Endothelial cell of umbilical vein (primary cell): ENCODE measurements at regions not wholly inside any gene's neighbourhood (a gene's known extent, or its start where the extent isn't known, plus 50 kb on each side); places are given as distances from the start of the nearest gene placed in this dataset.

ENCODE experiments used
- BruUV-seq: library from RNA; stranded (reverse); fragments of 400-500 nt; replicated peaks from 2 replicates; lab custom pipeline; 2021; lab: Mats Ljungman, UMichigan
- CTCF ChIA-PET: fragments of 300-600, 350-600 bp; sonication (Branson Sonifier 250); formaldehyde crosslinking; loops from one replicate; lab custom pipeline; 2021; ENCODE audit warnings: antibody characterized with exemption, inconsistent platforms; lab: Charles Lee
- POLR2A ChIA-PET: fragments of 300-600, 350-600 bp; sonication (Branson Sonifier 250); formaldehyde crosslinking; loops from one replicate; lab custom pipeline; 2021; ENCODE audit warnings: antibody characterized with exemption, inconsistent platforms; lab: Charles Lee
- DNase-seq: peaks from one replicate; pipeline ENCODE4 v3.0.0-alpha.2; 2011; ENCODE audit warnings: low read depth, low spot score
- FAIRE-seq: peaks from 2 replicates; lab custom pipeline; 2011; peaks lifted over from hg19 to GRCh38; lab: Jason Lieb, UNC
- H2AFZ ChIP-seq: 2 replicates; pipeline ENCODE4 v1.6.0; 2012; ENCODE audit warnings: low read depth, low read length, control low read depth, inconsistent platforms
- H3K27ac ChIP-seq: 2 replicates; pipeline ENCODE4 v1.5.1; 2011; ENCODE audit warnings: low read depth, mild to moderate bottlenecking, control low read depth, low read length, moderate library complexity; ENCODE audit not compliant: insufficient read depth
- H3K27me3 ChIP-seq, 2 experiments: 2 replicates each; pipeline versions ENCODE4 v1.6.0 to v1.6.1; 2011; ENCODE audit warnings: low read length in 2 of 2, mixed read lengths in 1 of 2; ENCODE audit not compliant: control insufficient read depth in 2 of 2, insufficient read depth in 2 of 2
- H3K36me3 ChIP-seq, 2 experiments: 2 replicates in 1 of 2; 3 replicates in 1 of 2; pipeline ENCODE4 v1.5.1; 2011; ENCODE audit warnings: low read length in 2 of 2, mild to moderate bottlenecking in 1 of 2, moderate library complexity in 1 of 2; ENCODE audit not compliant: control insufficient read depth in 2 of 2, insufficient read depth in 2 of 2; ENCODE audit errors: extremely low read depth in 1 of 2
- H3K4me1 ChIP-seq: 3 replicates; pipeline ENCODE4 v1.5.1; 2011; ENCODE audit warnings: mild to moderate bottlenecking, low read length; ENCODE audit not compliant: control insufficient read depth, insufficient read depth; ENCODE audit errors: extremely low read depth
- H3K4me2 ChIP-seq: 2 replicates; pipeline ENCODE4 v1.6.1; 2011; ENCODE audit warnings: low read length, control low read depth, mixed read lengths; ENCODE audit not compliant: insufficient read depth
- H3K4me3 ChIP-seq, 3 experiments: fragments of 200-600 bp in 1 of 3; sonication (generic), shearing (Covaris generic) in 1 of 3; replicated peaks in 1 of 3; 2 replicates each; pipeline ENCODE4 v1.5.1; 2011 to 2016; ENCODE audit warnings: control low read depth in 3 of 3, low read length in 3 of 3, mild to moderate bottlenecking in 2 of 3, inconsistent platforms in 1 of 3, low read depth in 1 of 3, moderate library complexity in 1 of 3; ENCODE audit not compliant: insufficient read depth in 1 of 3
- H3K79me2 ChIP-seq: 2 replicates; pipeline ENCODE4 v1.6.0; 2012; ENCODE audit warnings: low read length, inconsistent platforms; ENCODE audit not compliant: control insufficient read depth, insufficient read depth
- H3K9ac ChIP-seq: replicated peaks from 2 replicates; pipeline ENCODE3; 2011; ENCODE audit warnings: low read length, control low read depth; ENCODE audit not compliant: insufficient read depth; ENCODE audit errors: extremely low read depth
- H3K9me1 ChIP-seq: replicated peaks from 3 replicates; pipeline ENCODE4 v1.6.0; 2011; ENCODE audit warnings: mild to moderate bottlenecking, low read length; ENCODE audit not compliant: control insufficient read depth, insufficient read depth; ENCODE audit errors: extremely low read depth
- H3K9me3 ChIP-seq: replicated peaks from 2 replicates; pipeline ENCODE4 v1.5.1; 2012; ENCODE audit warnings: low read length, inconsistent platforms; ENCODE audit not compliant: control insufficient read depth, insufficient read depth
- H4K20me1 ChIP-seq: replicated peaks from 2 replicates; pipeline ENCODE3; 2011; ENCODE audit warnings: mild to moderate bottlenecking, low read length; ENCODE audit not compliant: control insufficient read depth, insufficient read depth; ENCODE audit errors: extremely low read depth
- CTCF ChIP-seq, 2 donors: IDR thresholded peaks; 1 replicate in 1 of 2; 2 replicates in 1 of 2; pipeline ENCODE4 v1.5.1; 2011; ENCODE audit warnings: low read length in 2 of 2, mild to moderate bottlenecking in 2 of 2, moderate library complexity in 2 of 2, control low read depth in 1 of 2, inconsistent platforms in 1 of 2, low read depth in 1 of 2; ENCODE audit not compliant: insufficient read depth in 1 of 2; ENCODE audit errors: extremely low read depth in 1 of 2
- EZH2 ChIP-seq: IDR thresholded peaks from 2 replicates; pipeline ENCODE4 v1.6.1; 2012; ENCODE audit warnings: borderline replicate concordance, low read depth, mild to moderate bottlenecking, moderate library complexity, low read length, inconsistent platforms; ENCODE audit not compliant: severe bottlenecking
- GATA2 ChIP-seq: IDR thresholded peaks from 2 replicates; pipeline ENCODE4 v1.7.0; 2011; ENCODE audit warnings: low read depth, mild to moderate bottlenecking, moderate library complexity, mixed read lengths, low read length; ENCODE audit not compliant: insufficient read length, insufficient read depth
- JUN ChIP-seq: IDR thresholded peaks from 2 replicates; pipeline ENCODE4 v1.6.1; 2011; ENCODE audit warnings: borderline replicate concordance, low read depth; ENCODE audit not compliant: insufficient read length, insufficient read depth
- MYC ChIP-seq: IDR thresholded peaks from one replicate; pipeline ENCODE4 v1.6.1; 2011; ENCODE audit warnings: mild to moderate bottlenecking, low read depth, low read length
- POLR2A ChIP-seq: IDR thresholded peaks from 2 replicates; pipeline ENCODE4 v1.6.1; 2012; ENCODE audit warnings: low read depth, mild to moderate bottlenecking, control low read depth, low read length
- POLR2AphosphoS5 ChIP-seq: IDR thresholded peaks from 2 replicates; pipeline ENCODE4 v1.6.1; 2012; ENCODE audit warnings: low read depth, mild to moderate bottlenecking, control low read depth, low read length, moderate library complexity; ENCODE audit not compliant: insufficient read depth
- dilution Hi-C: fragments of 300-500 bp; cut with MboI; formaldehyde crosslinking; loops from one replicate; pipeline ENCODE4 v1.15.0; 2019; ENCODE audit warnings: low sequenced_read_pairs; ENCODE audit not compliant: extremely low pct_ligation_motif_present
- intact Hi-C: fragments of 100-400 bp; cut with micrococcal nuclease; formaldehyde crosslinking; loops from one replicate; pipeline ENCODE4 v1.10.0; 2022
- TF ChIP-seq, protein P1 (sequence below): IDR thresholded peaks from 2 replicates; pipeline ENCODE4 v1.6.1; 2011; ENCODE audit not compliant: insufficient read depth, insufficient read length

GRCh38 chr11:43573233-43573632 is 107.3 kb upstream of the HSD17B12 start:
- Histone ChIP-seq H3K79me2 (no peaks in the 10 kb centered on the region), H3K9me3 (no peaks in the 10 kb centered on the region), H3K36me3 (no peaks in the 10 kb centered on the region), H2AFZ (no peak overlapping the region), H3K27ac (no peak overlapping the region), H3K27me3 (peaks cover 71 to 72% of the 10 kb centered on the region in 2 experiments), H3K4me1 (no peaks in the 10 kb centered on the region), H4K20me1 (no peaks in the 10 kb centered on the region), H3K4me3 (no peak overlapping the region), H3K9ac (no peak overlapping the region), H3K4me2 (no peak overlapping the region), H3K9me1 (no peaks in the 10 kb centered on the region)
- FAIRE-seq, result no peak
- dilution Hi-C loops, result no loop called here
- POLR2A ChIA-PET, result no interaction called here
- intact Hi-C loops, result no loop called here
- CTCF ChIA-PET, result interaction anchor here (0.8 to 3.4 kb wide), 11 partner anchors 10 to 308 kb away, joined by 3 to 13 read pairs (median 4); partner anchors contain the start of gene ALKBH3
- no TSS peak for BruUV-seq
- TF ChIP-seq EZH2 (no peak), CTCF (IDR thresholded peaks at IDR 0.05; ENCODE audit: extremely low read depth in 1 of 2, insufficient read depth in 1 of 2, low read depth in 1 of 2, low read length in 2 of 2) (peak; percentile 57 to 59), POLR2AphosphoS5 (no peak), POLR2A (no peak), MYC (no peak), GATA2 (no peak), JUN (no peak)
- TF ChIP-seq, protein P1, sequence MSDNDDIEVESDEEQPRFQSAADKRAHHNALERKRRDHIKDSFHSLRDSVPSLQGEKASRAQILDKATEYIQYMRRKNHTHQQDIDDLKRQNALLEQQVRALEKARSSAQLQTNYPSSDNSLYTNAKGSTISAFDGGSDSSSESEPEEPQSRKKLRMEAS, result no peak
- no peak for DNase-seq
